B cell (primary cell): ENCODE measurements at regions not wholly inside any gene's neighbourhood (a gene's known extent, or its start where the extent isn't known, plus 50 kb on each side); places are given as distances from the start of the nearest gene placed in this dataset.

ENCODE experiments used
- ATAC-seq: fragments of 200-7000 bp; cut with Tn5 transposase; one replicate; pipeline ENCODE4 v1.10.0; 2021; ENCODE audit warnings: low read depth, mild to moderate bottlenecking, moderate number of reproducible peaks, moderate library complexity
- CTCF ChIA-PET: fragments of 350-600 bp; sonication (Branson Sonifier 250); formaldehyde crosslinking; loops from one replicate; lab custom pipeline; 2021; ENCODE audit warnings: antibody characterized with exemption, inconsistent platforms; lab: Charles Lee
- POLR2A ChIA-PET: fragments of 350-600 bp; sonication (Branson Sonifier 250); formaldehyde crosslinking; loops from one replicate; lab custom pipeline; 2021; ENCODE audit warnings: antibody characterized with exemption; lab: Charles Lee
- DNase-seq: peaks from one replicate; pipeline ENCODE4 v3.0.0; 2013
- H2AFZ ChIP-seq: 2 replicates; pipeline ENCODE4 v1.6.1; 2012; ENCODE audit warnings: mild to moderate bottlenecking, low read depth, low read length; ENCODE audit not compliant: insufficient read depth, poor library complexity, severe bottlenecking
- H3K27ac ChIP-seq, 2 donors: 1 replicate in 1 of 2; 2 replicates in 1 of 2; pipeline ENCODE4 v1.5.1; 2012 to 2013; ENCODE audit warnings: low read length in 2 of 2, mild to moderate bottlenecking in 2 of 2, moderate library complexity in 1 of 2
- H3K27me3 ChIP-seq, 4 experiments: fragments of 200-600 bp in 1 of 4; sonication (generic) in 1 of 4; replicated peaks in 1 of 4; 1 replicate in 2 of 4; 2 replicates in 2 of 4; pipeline versions ENCODE4 v1.6.1 to v1.7.0; 2013 to 2016; ENCODE audit warnings: low read length in 3 of 4, mild to moderate bottlenecking in 2 of 4, mixed read lengths in 1 of 4, moderate library complexity in 1 of 4; ENCODE audit not compliant: insufficient read depth in 4 of 4, control insufficient read depth in 3 of 4; ENCODE audit errors: control extremely low read depth in 1 of 4
- H3K36me3 ChIP-seq, 2 experiments: replicated peaks in 1 of 2; 1 replicate in 1 of 2; 2 replicates in 1 of 2; pipeline versions ENCODE4 v1.6.1 to v1.7.1; 2013; ENCODE audit warnings: low read length in 1 of 2; ENCODE audit not compliant: insufficient read depth in 2 of 2, control insufficient read depth in 1 of 2; ENCODE audit errors: control extremely low read depth in 1 of 2, extremely low read depth in 1 of 2
- H3K4me1 ChIP-seq, 2 donors: fragments of 200-600 bp in 1 of 2; sonication (generic) in 1 of 2; 1 replicate in 1 of 2; 2 replicates in 1 of 2; pipeline versions ENCODE4 v1.5.1 to v1.6.1; 2013 to 2017; ENCODE audit warnings: low read length in 2 of 2; ENCODE audit not compliant: control insufficient read depth in 2 of 2, insufficient read depth in 2 of 2
- H3K4me2 ChIP-seq: replicated peaks from 2 replicates; pipeline ENCODE3; 2012; ENCODE audit warnings: mild to moderate bottlenecking, low read depth, low read length; ENCODE audit not compliant: poor library complexity, severe bottlenecking
- H3K4me3 ChIP-seq, 5 experiments: fragments of 200-600 bp in 1 of 5; sonication (generic) in 1 of 5; 1 replicate in 3 of 5; 2 replicates in 2 of 5; pipeline versions ENCODE4 v1.5.1 to v1.7.0; 2011 to 2016; ENCODE audit warnings: low read length in 4 of 5, mild to moderate bottlenecking in 4 of 5, low read depth in 2 of 5, control low read depth in 1 of 5, moderate library complexity in 1 of 5; ENCODE audit not compliant: insufficient read depth in 1 of 5; ENCODE audit errors: control extremely low read depth in 1 of 5, extremely low read depth in 1 of 5
- H3K79me2 ChIP-seq: fragments of 200-600 bp; sonication (generic); one replicate; pipeline ENCODE4 v1.6.0; 2016; ENCODE audit warnings: low read length; ENCODE audit not compliant: control insufficient read depth, insufficient read depth
- H3K9ac ChIP-seq: fragments of 200-600 bp; sonication (generic); 2 replicates; pipeline ENCODE4 v1.6.1; 2017; ENCODE audit warnings: mild to moderate bottlenecking, low read length, moderate library complexity
- H3K9me3 ChIP-seq, 3 donors: one replicate each; pipeline versions ENCODE4 v1.6.1 to v1.7.1; 2013; ENCODE audit warnings: low read length in 2 of 3; ENCODE audit not compliant: control insufficient read depth in 2 of 3, insufficient read depth in 1 of 3; ENCODE audit errors: control extremely low read depth in 1 of 3
- H4K20me1 ChIP-seq: 2 replicates; pipeline ENCODE4 v1.6.0; 2012; ENCODE audit warnings: mild to moderate bottlenecking, low read length; ENCODE audit not compliant: insufficient read depth, control insufficient read depth, poor library complexity, severe bottlenecking
- H3K27ac Mint-ChIP-seq: one replicate; pipeline ENCODE4 v1.8.0; 2021; ENCODE audit warnings: mixed read lengths
- H3K27me3 Mint-ChIP-seq: one replicate; pipeline ENCODE4 v1.8.0; 2021; ENCODE audit warnings: mixed read lengths
- H3K4me1 Mint-ChIP-seq: one replicate; pipeline ENCODE4 v1.8.0; 2021; ENCODE audit warnings: mixed read lengths
- H3K4me3 Mint-ChIP-seq: one replicate; pipeline ENCODE4 v1.8.0; 2021; ENCODE audit warnings: mixed read lengths
- H3K9me3 Mint-ChIP-seq: one replicate; pipeline ENCODE4 v1.8.0; 2022; ENCODE audit warnings: mixed read lengths; ENCODE audit not compliant: insufficient read depth
- EZH2 ChIP-seq: IDR thresholded peaks from 2 replicates; pipeline ENCODE4 v1.6.1; 2012; ENCODE audit warnings: borderline replicate concordance, low read depth, mild to moderate bottlenecking, moderate library complexity, low read length; ENCODE audit not compliant: insufficient read depth, poor library complexity, severe bottlenecking
- WGBS: methylation state at CpG from one replicate; pipeline ENCODE4 v1.1.5; 2013; ENCODE audit warnings: missing lambda C conversion rate; ENCODE audit not compliant: insufficient coverage; 5-methylcytosine and 5-hydroxymethylcytosine counted together
- intact Hi-C: fragments of 100-400 bp; cut with micrococcal nuclease; formaldehyde crosslinking; loops from one replicate; pipeline ENCODE4 v1.10.0; 2022
- TF ChIP-seq, protein P1 (sequence below): fragments of 200-600 bp; IDR thresholded peaks from one replicate; pipeline ENCODE4 v1.8.0; 2022; ENCODE audit warnings: antibody characterized with exemption, mild to moderate bottlenecking

DNA sequence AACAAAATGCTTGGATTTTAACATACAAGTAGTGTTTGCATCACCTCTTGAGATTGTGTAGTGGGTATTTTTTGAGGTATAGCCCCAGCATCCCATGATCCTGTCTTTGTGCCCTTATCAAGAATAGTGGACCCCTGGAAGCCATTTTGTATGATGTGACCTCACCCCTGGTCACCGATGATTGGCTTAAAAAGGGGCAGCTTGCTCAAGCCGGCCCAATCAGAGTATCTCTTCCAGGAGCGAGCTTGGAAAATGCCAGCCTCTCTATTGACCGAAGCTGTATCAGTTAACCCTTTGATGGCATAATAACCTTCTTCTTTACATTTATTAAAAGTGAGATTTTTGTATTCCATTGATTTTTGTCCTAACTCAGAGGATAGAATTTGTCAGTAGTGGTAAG is 55.5 kb upstream of the FAM20A start:
- H3K9me3 Mint-ChIP-seq: no peaks in the 10 kb centered on the region

More for the DNA sequence above, 55.5 kb upstream of the FAM20A start:
- WGBS: 100% methylated on average over 2 of the region's 4 CpGs
- no peak overlapping the region for H3K4me3 ChIP-seq
- Mint-ChIP-seq H3K27ac (no peak overlapping the region), H3K27me3 (peaks cover 8% of the 10 kb centered on the region), H3K4me3 (no peak overlapping the region), H3K4me1 (no peaks in the 10 kb centered on the region)
- intact Hi-C loops: no loop called here
- no peaks in the 10 kb centered on the region for H3K79me2 ChIP-seq
- H3K27ac ChIP-seq: no peak overlapping the region
- H3K27me3 ChIP-seq: peaks cover 0 to 3% (median 0%) of the 10 kb centered on the region in 4 experiments
- no peaks in the 10 kb centered on the region for H4K20me1 ChIP-seq
- no peaks in the 10 kb centered on the region for H3K9me3 ChIP-seq
- H3K4me1 ChIP-seq: no peaks in the 10 kb centered on the region
- DNase-seq (no peak), ATAC-seq (no peak)
- no peak for TF ChIP-seq EZH2
- TF ChIP-seq, protein P1, sequence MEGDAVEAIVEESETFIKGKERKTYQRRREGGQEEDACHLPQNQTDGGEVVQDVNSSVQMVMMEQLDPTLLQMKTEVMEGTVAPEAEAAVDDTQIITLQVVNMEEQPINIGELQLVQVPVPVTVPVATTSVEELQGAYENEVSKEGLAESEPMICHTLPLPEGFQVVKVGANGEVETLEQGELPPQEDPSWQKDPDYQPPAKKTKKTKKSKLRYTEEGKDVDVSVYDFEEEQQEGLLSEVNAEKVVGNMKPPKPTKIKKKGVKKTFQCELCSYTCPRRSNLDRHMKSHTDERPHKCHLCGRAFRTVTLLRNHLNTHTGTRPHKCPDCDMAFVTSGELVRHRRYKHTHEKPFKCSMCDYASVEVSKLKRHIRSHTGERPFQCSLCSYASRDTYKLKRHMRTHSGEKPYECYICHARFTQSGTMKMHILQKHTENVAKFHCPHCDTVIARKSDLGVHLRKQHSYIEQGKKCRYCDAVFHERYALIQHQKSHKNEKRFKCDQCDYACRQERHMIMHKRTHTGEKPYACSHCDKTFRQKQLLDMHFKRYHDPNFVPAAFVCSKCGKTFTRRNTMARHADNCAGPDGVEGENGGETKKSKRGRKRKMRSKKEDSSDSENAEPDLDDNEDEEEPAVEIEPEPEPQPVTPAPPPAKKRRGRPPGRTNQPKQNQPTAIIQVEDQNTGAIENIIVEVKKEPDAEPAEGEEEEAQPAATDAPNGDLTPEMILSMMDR: no peak
- POLR2A ChIA-PET: no interaction called here
- no peak overlapping the region for H3K9ac ChIP-seq
- no peak overlapping the region for H3K4me2 ChIP-seq
- H3K36me3 ChIP-seq: no peaks in the 10 kb centered on the region
- CTCF ChIA-PET: no interaction called here
- H2AFZ ChIP-seq: no peak overlapping the region
